A673 (cell line): ENCODE measurements at regions not wholly inside any gene's neighbourhood (a gene's known extent, or its start where the extent isn't known, plus 50 kb on each side); places are given as distances from the start of the nearest gene placed in this dataset.

Experiments
- BruUV-seq: library from RNA; stranded (reverse); fragments of 400-500 nt; replicated peaks from 2 replicates; lab custom pipeline; 2021; lab: Mats Ljungman, UMichigan
- CTCF ChIA-PET: fragments of 300-600 bp; sonication (Branson Sonifier 250); formaldehyde crosslinking; loops from one replicate; lab custom pipeline; 2022; ENCODE audit warnings: antibody characterized with exemption; lab: Charles Lee
- POLR2A ChIA-PET: fragments of 300-600 bp; sonication (Branson Sonifier 250); formaldehyde crosslinking; loops from one replicate; lab custom pipeline; 2022; ENCODE audit warnings: antibody characterized with exemption; ENCODE audit not compliant: low non-redundant PET; lab: Charles Lee
- DNase-seq: peaks from one replicate; pipeline ENCODE4 v3.0.0-alpha.2; 2015; ENCODE audit warnings: low spot score
- H3K27ac ChIP-seq: fragments of 200-600 bp; sonication (generic); 2 replicates; pipeline ENCODE4 v1.5.1; 2016; ENCODE audit warnings: mixed run types, low read depth, mild to moderate bottlenecking, mixed read lengths, antibody characterized with exemption, low read length; ENCODE audit not compliant: poor library complexity, severe bottlenecking
- H3K27me3 ChIP-seq: fragments of 200-600 bp; sonication (generic); replicated peaks from 2 replicates; pipeline ENCODE4 v1.6.1; 2017; ENCODE audit warnings: mixed run types, low read depth, mild to moderate bottlenecking, mixed read lengths, antibody characterized with exemption, low read length; ENCODE audit not compliant: insufficient read depth, poor library complexity
- H3K36me3 ChIP-seq: fragments of 200-600 bp; sonication (generic); 2 replicates; pipeline ENCODE4 v1.6.1; 2016; ENCODE audit warnings: mixed run types, mild to moderate bottlenecking, mixed read lengths, antibody characterized with exemption, low read length; ENCODE audit not compliant: insufficient read depth, poor library complexity, severe bottlenecking
- H3K4me1 ChIP-seq: fragments of 200-600 bp; sonication (generic); 2 replicates; pipeline ENCODE4 v1.6.1; 2017; ENCODE audit warnings: mixed run types, mild to moderate bottlenecking, mixed read lengths, antibody characterized with exemption, low read length; ENCODE audit not compliant: insufficient read depth, poor library complexity, severe bottlenecking
- H3K4me3 ChIP-seq: fragments of 200-600 bp; sonication (generic); 2 replicates; pipeline ENCODE4 v1.5.1; 2016; ENCODE audit warnings: low read depth, mixed run types, mild to moderate bottlenecking, mixed read lengths, low read length; ENCODE audit not compliant: poor library complexity, severe bottlenecking
- H3K9me3 ChIP-seq: fragments of 200-600 bp; sonication (generic); 2 replicates; pipeline ENCODE4 v1.6.1; 2016; ENCODE audit warnings: mixed run types, low read depth, mild to moderate bottlenecking, mixed read lengths, antibody characterized with exemption, low read length; ENCODE audit not compliant: poor library complexity, severe bottlenecking
- CTCF ChIP-seq: fragments of 300-800, 200-600 bp; sonication (generic); conservative IDR thresholded peaks from 2 replicates; pipeline ENCODE4 v1.5.1; 2017; ENCODE audit warnings: low read depth, mild to moderate bottlenecking, antibody characterized with exemption, low read length, moderate library complexity, mixed read lengths
- EZH2 ChIP-seq: fragments of 200-600 bp; sonication (generic); IDR thresholded peaks from 2 replicates; pipeline ENCODE4 v1.6.1; 2017; ENCODE audit warnings: borderline replicate concordance, low read depth, mild to moderate bottlenecking, mixed read lengths, antibody characterized with exemption, low read length; ENCODE audit not compliant: poor library complexity, severe bottlenecking
- intact Hi-C: fragments of 100-400 bp; cut with micrococcal nuclease; formaldehyde crosslinking; loops from one replicate; pipeline ENCODE4 v1.10.0; 2022; ENCODE audit not compliant: unreplicated experiment

- CTCF ChIA-PET: no interaction called here
- no peaks in the 10 kb centered on the region for H3K27me3 ChIP-seq
- intact Hi-C loops: no loop called here
- no peak for DNase-seq
- H3K4me1 ChIP-seq: no peaks in the 10 kb centered on the region
- no peak overlapping the region for H3K27ac ChIP-seq
- peaks cover 21% of the 10 kb centered on the region for H3K9me3 ChIP-seq
- BruUV-seq: no TSS peak
- TF ChIP-seq EZH2 (no peak), CTCF (no peak)
- POLR2A ChIA-PET: no interaction called here
- no peak overlapping the region for H3K4me3 ChIP-seq
- no peaks in the 10 kb centered on the region for H3K36me3 ChIP-seq
Measured at GRCh38 chr15:54829821-54830220, 366.9 kb downstream of the RSL24D1 start.

- no peak for TF ChIP-seq CTCF
- TF ChIP-seq EZH2: no peak
- ChIA-PET CTCF (no interaction called here), POLR2A (no interaction called here)
- no peak overlapping the region for H3K4me3 ChIP-seq
- DNase-seq: no peak
- no peaks in the 10 kb centered on the region for H3K36me3 ChIP-seq
- H3K9me3 ChIP-seq: peaks cover 18% of the 10 kb centered on the region
- no TSS peak for BruUV-seq
- intact Hi-C loops: no loop called here
- H3K27ac ChIP-seq: no peak overlapping the region
- H3K27me3 ChIP-seq: no peaks in the 10 kb centered on the region
- H3K4me1 ChIP-seq: no peaks in the 10 kb centered on the region
Measured at GRCh38 chr15:54820811-54821210, 375.9 kb downstream of the RSL24D1 start.

GRCh38 chr15:54820098-54820497, 376.6 kb downstream of the RSL24D1 start:
- Histone ChIP-seq H3K27ac (no peak overlapping the region), H3K9me3 (peaks cover 18% of the 10 kb centered on the region), H3K27me3 (no peaks in the 10 kb centered on the region), H3K4me3 (no peak overlapping the region), H3K4me1 (no peaks in the 10 kb centered on the region), H3K36me3 (no peaks in the 10 kb centered on the region)
- intact Hi-C loops: no loop called here
- ChIA-PET CTCF (no interaction called here), POLR2A (no interaction called here)
- no peak for DNase-seq
- BruUV-seq: no TSS peak
- TF ChIP-seq EZH2: no peak
- no peak for TF ChIP-seq CTCF
